NCI-H128 (cell line): ENCODE measurements at regions not wholly inside any gene's neighbourhood (a gene's known extent, or its start where the extent isn't known, plus 50 kb on each side); places are given as distances from the start of the nearest gene placed in this dataset.

Source experiments
- DNase-seq: peaks from one replicate; lab custom pipeline; 2025; ENCODE audit not compliant: unreplicated experiment; lab: John Stamatoyannopoulos, UW

GRCh38 chr3:135728007-135728721 lies 237.4 kb upstream of the PPP2R3A start:
- no peak for DNase-seq

GRCh38 chr3:135731546-135731945 lies 234.0 kb upstream of the PPP2R3A start:
- DNase-seq, result no peak

GRCh38 chr3:135736740-135737139 lies 228.8 kb upstream of the PPP2R3A start:
- no peak for DNase-seq

- no peak for DNase-seq
Measured at GRCh38 chr3:135739779-135740178, 225.7 kb upstream of the PPP2R3A start.

- DNase-seq, result no peak
Measured at GRCh38 chr3:135740211-135740610, 225.3 kb upstream of the PPP2R3A start.

- no peak for DNase-seq
Measured at GRCh38 chr3:135740751-135741150, 224.8 kb upstream of the PPP2R3A start.

GRCh38 chr3:135751991-135752390 lies 213.5 kb upstream of the PPP2R3A start:
- DNase-seq, result no peak

GRCh38 chr3:135752851-135753250 lies 212.7 kb upstream of the PPP2R3A start:
- no peak for DNase-seq

GRCh38 chr3:135753506-135753905 lies 212.0 kb upstream of the PPP2R3A start:
- no peak for DNase-seq

GRCh38 chr3:135755330-135756105 lies 210.0 kb upstream of the PPP2R3A start:
- no peak for DNase-seq

GRCh38 chr3:135756106-135756668 lies 209.3 kb upstream of the PPP2R3A start:
- no peak for DNase-seq

- DNase-seq, result no peak
Measured at GRCh38 chr3:135757421-135757820, 208.1 kb upstream of the PPP2R3A start.

GRCh38 chr3:135758961-135759360 lies 206.6 kb upstream of the PPP2R3A start:
- no peak for DNase-seq

GRCh38 chr3:135759651-135760050 lies 205.9 kb upstream of the PPP2R3A start:
- DNase-seq, result no peak

GRCh38 chr3:135760581-135760980 lies 204.9 kb upstream of the PPP2R3A start:
- no peak for DNase-seq

- no peak for DNase-seq
Measured at GRCh38 chr3:135762188-135762856, 203.2 kb upstream of the PPP2R3A start.

GRCh38 chr3:135766115-135766514 lies 199.4 kb upstream of the PPP2R3A start:
- no peak for DNase-seq

- DNase-seq, result no peak
Measured at GRCh38 chr3:135771760-135772159, 193.8 kb upstream of the PPP2R3A start.

- DNase-seq, result no peak
Measured at GRCh38 chr3:135779024-135779423, 186.5 kb upstream of the PPP2R3A start.

GRCh38 chr3:135779590-135780235 lies 185.8 kb upstream of the PPP2R3A start:
- DNase-seq, result no peak
